Fibroblast of lung (primary cell): ENCODE measurements at regions not wholly inside any gene's neighbourhood (a gene's known extent, or its start where the extent isn't known, plus 50 kb on each side); places are given as distances from the start of the nearest gene placed in this dataset.

Source experiments
- EZH2 ChIP-seq: IDR thresholded peaks from 2 replicates; pipeline ENCODE4 v1.5.1; 2012; ENCODE audit warnings: low read length, control low read depth, mild to moderate bottlenecking; ENCODE audit errors: missing control alignments
- TF ChIP-seq, protein P1 (sequence below), 2 donors: IDR thresholded peaks in 1 of 2; conservative IDR thresholded peaks in 1 of 2; 1 replicate in 1 of 2; 2 replicates in 1 of 2; pipeline ENCODE4 v1.5.1; 2011 to 2012; ENCODE audit warnings: low read length in 2 of 2, control low read depth in 1 of 2, inconsistent platforms in 1 of 2, low read depth in 1 of 2, mild to moderate bottlenecking in 1 of 2

DNA sequence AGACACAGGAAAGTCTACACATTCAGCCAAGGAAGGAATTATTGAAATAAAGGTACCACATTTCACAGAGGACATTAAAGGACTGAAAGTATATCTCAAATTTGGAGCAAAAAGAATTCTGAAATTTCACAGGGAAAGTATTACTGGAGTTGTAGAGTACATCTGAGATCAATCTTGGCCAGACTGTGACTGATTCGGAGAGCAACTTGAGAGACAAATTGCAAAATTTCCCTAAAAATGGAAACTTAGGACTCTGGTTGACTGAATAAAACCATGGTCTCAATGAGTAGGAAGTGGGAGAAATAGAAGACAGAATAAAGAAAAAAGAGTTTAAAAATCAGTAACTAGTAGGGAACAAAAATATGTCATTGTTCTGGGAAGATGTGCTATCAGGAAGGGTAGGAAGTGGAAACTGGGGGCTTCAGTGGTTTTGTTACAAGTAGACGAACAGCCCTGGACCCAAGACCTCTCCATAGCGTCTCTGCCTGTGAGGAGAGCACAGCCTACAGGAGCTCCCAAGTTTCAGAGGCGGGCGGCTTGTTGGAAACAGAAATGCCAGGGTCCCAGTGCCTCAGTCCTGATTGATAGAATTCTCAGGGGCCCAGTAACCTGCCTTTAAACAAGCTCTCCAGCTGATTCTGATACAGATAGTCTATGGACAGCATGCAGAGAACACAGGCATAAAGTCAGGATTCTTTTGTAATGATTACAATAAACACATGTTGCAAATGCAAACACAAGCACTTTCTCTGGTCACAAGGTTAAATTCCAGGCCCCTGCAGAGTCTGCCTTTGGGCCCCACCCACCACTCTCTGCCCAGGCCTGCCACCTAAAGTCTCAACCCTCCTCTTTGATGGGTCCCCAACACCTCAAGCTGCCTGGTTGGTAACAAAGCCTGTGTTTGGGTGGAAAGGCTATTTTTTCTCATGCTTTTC lies 63.1 kb downstream of the BBS10 start:
- TF ChIP-seq, protein P1, sequence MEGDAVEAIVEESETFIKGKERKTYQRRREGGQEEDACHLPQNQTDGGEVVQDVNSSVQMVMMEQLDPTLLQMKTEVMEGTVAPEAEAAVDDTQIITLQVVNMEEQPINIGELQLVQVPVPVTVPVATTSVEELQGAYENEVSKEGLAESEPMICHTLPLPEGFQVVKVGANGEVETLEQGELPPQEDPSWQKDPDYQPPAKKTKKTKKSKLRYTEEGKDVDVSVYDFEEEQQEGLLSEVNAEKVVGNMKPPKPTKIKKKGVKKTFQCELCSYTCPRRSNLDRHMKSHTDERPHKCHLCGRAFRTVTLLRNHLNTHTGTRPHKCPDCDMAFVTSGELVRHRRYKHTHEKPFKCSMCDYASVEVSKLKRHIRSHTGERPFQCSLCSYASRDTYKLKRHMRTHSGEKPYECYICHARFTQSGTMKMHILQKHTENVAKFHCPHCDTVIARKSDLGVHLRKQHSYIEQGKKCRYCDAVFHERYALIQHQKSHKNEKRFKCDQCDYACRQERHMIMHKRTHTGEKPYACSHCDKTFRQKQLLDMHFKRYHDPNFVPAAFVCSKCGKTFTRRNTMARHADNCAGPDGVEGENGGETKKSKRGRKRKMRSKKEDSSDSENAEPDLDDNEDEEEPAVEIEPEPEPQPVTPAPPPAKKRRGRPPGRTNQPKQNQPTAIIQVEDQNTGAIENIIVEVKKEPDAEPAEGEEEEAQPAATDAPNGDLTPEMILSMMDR (conservative IDR thresholded peaks at IDR 0.05 in 1 of 2, IDR thresholded peaks at IDR 0.05 in 1 of 2; ENCODE audit: low read depth in 1 of 2, low read length in 2 of 2): peak in 1 of 2 donors; percentile 11
- TF ChIP-seq EZH2: no peak
